ENCODE measurements at regions not wholly inside any gene's neighbourhood (a gene's known extent, or its start where the extent isn't known, plus 50 kb on each side); places are given as distances from the start of the nearest gene placed in this dataset.

- TF ChIP-seq CTCF (optimal IDR thresholded peaks at IDR 0.05 in 1 of 3, IDR thresholded peaks at IDR 0.05 in 1 of 3, conservative IDR thresholded peaks at IDR 0.05 in 1 of 3; ENCODE audit: extremely low read depth in 1 of 3, insufficient read depth in 2 of 3, low read length in 3 of 3) = no peak
- no peak for TF ChIP-seq EZH2 (IDR thresholded peaks at IDR 0.05; ENCODE audit: low read length)
Observed at GRCh38 chr12:61302282-61302681, 957.9 kb upstream of the USP15 start.
